ENCODE measurements at regions not wholly inside any gene's neighbourhood (a gene's known extent, or its start where the extent isn't known, plus 50 kb on each side); places are given as distances from the start of the nearest gene placed in this dataset.
A peak's percentile ranks its signal among the peaks of the same experiment; 100 is the strongest.

GRCh38 chr4:132297346-132297745 lies 851.7 kb upstream of the PCDH10 start:
- peaks cover 8% of the 10 kb centered on the region; the same call in 1 of the 2 replicates for H3K4me1 ChIP-seq (ENCODE audit: insufficient read depth, low read length)
- no peaks in the 10 kb centered on the region for H3K9me3 ChIP-seq (ENCODE audit: insufficient read depth, low read length, severe bottlenecking)
- no peaks in the 10 kb centered on the region for H3K79me2 ChIP-seq (ENCODE audit: insufficient read depth, low read length)
- no peaks in the 10 kb centered on the region for H4K20me1 ChIP-seq (ENCODE audit: insufficient read depth, low read length)
- no peaks in the 10 kb centered on the region for H3K36me3 ChIP-seq (ENCODE audit: insufficient read depth, low read length)
- H3K4me2 ChIP-seq (ENCODE audit: insufficient read depth, low read length), result no peak overlapping the region
- H3K27me3 ChIP-seq (ENCODE audit: insufficient read depth, low read length, poor library complexity), result no peaks in the 10 kb centered on the region
- peak overlapping the region; percentile 38; the same call in 1 of the 2 replicates for H2AFZ ChIP-seq (ENCODE audit: low read depth, low read length)
- no peak for DNase-seq
- TF ChIP-seq CTCF (IDR thresholded peaks at IDR 0.05; ENCODE audit: borderline replicate concordance, extremely low read depth, low read length, poor library complexity, severe bottlenecking), result no peak
- H3K27ac ChIP-seq (ENCODE audit: low read length), result no peak overlapping the region
- H3K4me3 ChIP-seq (ENCODE audit: low read depth in 1 of 2, low read length in 2 of 2), result no peak overlapping the region
- no peak for ATAC-seq (ENCODE audit: insufficient read depth, low read depth)
- no peak overlapping the region for H3K9ac ChIP-seq (ENCODE audit: low read depth, low read length)

GRCh38 chr4:132299841-132300240 lies 849.3 kb upstream of the PCDH10 start:
- no peak overlapping the region for H3K27ac ChIP-seq (ENCODE audit: low read length)
- ATAC-seq (ENCODE audit: insufficient read depth, low read depth), result no peak
- no peaks in the 10 kb centered on the region for H4K20me1 ChIP-seq (ENCODE audit: insufficient read depth, low read length)
- TF ChIP-seq EZH2 (IDR thresholded peaks at IDR 0.05; ENCODE audit: borderline replicate concordance, low read depth, low read length, severe bottlenecking), result no peak
- TF ChIP-seq CTCF (IDR thresholded peaks at IDR 0.05; ENCODE audit: borderline replicate concordance, extremely low read depth, low read length, poor library complexity, severe bottlenecking), result no peak
- peaks cover 8% of the 10 kb centered on the region; the same call in 1 of the 2 replicates for H3K4me1 ChIP-seq (ENCODE audit: insufficient read depth, low read length)
- no peak for DNase-seq
- no peak overlapping the region for H3K9ac ChIP-seq (ENCODE audit: low read depth, low read length)
- H3K4me2 ChIP-seq (ENCODE audit: insufficient read depth, low read length), result no peak overlapping the region
- H3K27me3 ChIP-seq (ENCODE audit: insufficient read depth, low read length, poor library complexity), result no peaks in the 10 kb centered on the region
- no peaks in the 10 kb centered on the region for H3K9me3 ChIP-seq (ENCODE audit: insufficient read depth, low read length, severe bottlenecking)
- H3K4me3 ChIP-seq (ENCODE audit: low read depth in 1 of 2, low read length in 2 of 2), result no peak overlapping the region
- H2AFZ ChIP-seq (ENCODE audit: low read depth, low read length), result no peak overlapping the region
- H3K36me3 ChIP-seq (ENCODE audit: insufficient read depth, low read length), result no peaks in the 10 kb centered on the region
- H3K79me2 ChIP-seq (ENCODE audit: insufficient read depth, low read length), result no peaks in the 10 kb centered on the region

- Histone ChIP-seq H3K9ac (ENCODE audit: low read depth, low read length) (no peak overlapping the region), H3K4me3 (ENCODE audit: low read depth in 1 of 2, low read length in 2 of 2) (no peak overlapping the region), H3K27ac (ENCODE audit: low read length) (no peak overlapping the region), H3K4me1 (ENCODE audit: insufficient read depth, low read length) (no peaks in the 10 kb centered on the region), H3K36me3 (ENCODE audit: insufficient read depth, low read length) (no peaks in the 10 kb centered on the region), H3K9me3 (ENCODE audit: insufficient read depth, low read length, severe bottlenecking) (peaks cover 4% of the 10 kb centered on the region), H3K4me2 (ENCODE audit: insufficient read depth, low read length) (no peak overlapping the region), H3K79me2 (ENCODE audit: insufficient read depth, low read length) (no peaks in the 10 kb centered on the region), H2AFZ (ENCODE audit: low read depth, low read length) (no peak overlapping the region), H3K27me3 (ENCODE audit: insufficient read depth, low read length, poor library complexity) (no peaks in the 10 kb centered on the region), H4K20me1 (ENCODE audit: insufficient read depth, low read length) (no peaks in the 10 kb centered on the region)
- no peak for DNase-seq
- TF ChIP-seq EZH2 (IDR thresholded peaks at IDR 0.05; ENCODE audit: borderline replicate concordance, low read depth, low read length, severe bottlenecking) (no peak), CTCF (IDR thresholded peaks at IDR 0.05; ENCODE audit: borderline replicate concordance, extremely low read depth, low read length, poor library complexity, severe bottlenecking) (no peak)
- no peak for ATAC-seq (ENCODE audit: insufficient read depth, low read depth)
These were observed 836.6 kb upstream of the PCDH10 start for GRCh38 chr4:132312521-132312920.

GRCh38 chr4:132313852-132314251 lies 835.2 kb upstream of the PCDH10 start:
- TF ChIP-seq CTCF (IDR thresholded peaks at IDR 0.05; ENCODE audit: borderline replicate concordance, extremely low read depth, low read length, poor library complexity, severe bottlenecking) (no peak), EZH2 (IDR thresholded peaks at IDR 0.05; ENCODE audit: borderline replicate concordance, low read depth, low read length, severe bottlenecking) (no peak)

More at GRCh38 chr4:132313852-132314251, 835.2 kb upstream of the PCDH10 start:
- peak overlapping the region; percentile 6; the same call in 1 of the 2 replicates for H2AFZ ChIP-seq (ENCODE audit: low read depth, low read length)
- no peaks in the 10 kb centered on the region for H3K4me1 ChIP-seq (ENCODE audit: insufficient read depth, low read length)
- no peaks in the 10 kb centered on the region for H3K36me3 ChIP-seq (ENCODE audit: insufficient read depth, low read length)
- peaks cover 2% of the 10 kb centered on the region for H3K9me3 ChIP-seq (ENCODE audit: insufficient read depth, low read length, severe bottlenecking)
- DNase-seq (no peak), ATAC-seq (ENCODE audit: insufficient read depth, low read depth) (no peak)
- no peaks in the 10 kb centered on the region for H3K79me2 ChIP-seq (ENCODE audit: insufficient read depth, low read length)
- no peaks in the 10 kb centered on the region for H3K27me3 ChIP-seq (ENCODE audit: insufficient read depth, low read length, poor library complexity)
- no peaks in the 10 kb centered on the region for H4K20me1 ChIP-seq (ENCODE audit: insufficient read depth, low read length)
- H3K9ac ChIP-seq (ENCODE audit: low read depth, low read length), result no peak overlapping the region
- no peak overlapping the region for H3K4me2 ChIP-seq (ENCODE audit: insufficient read depth, low read length)
- H3K27ac ChIP-seq (ENCODE audit: low read length), result no peak overlapping the region
- H3K4me3 ChIP-seq (ENCODE audit: low read depth in 1 of 2, low read length in 2 of 2), result no peak overlapping the region
